Activated T-helper 2 cell treated with anti-CD3 and anti-CD28 coated beads, Interferon-gamma antibody, Interleukin-2, Interleukin-4, amounts not matched to agents 10 μg/mL and 5 μg/mL and 100 μg/mL, durations not matched to agents 14 hours and 24 hours and 36 hours (primary cell): ENCODE measurements at regions not wholly inside any gene's neighbourhood (a gene's known extent, or its start where the extent isn't known, plus 50 kb on each side); places are given as distances from the start of the nearest gene placed in this dataset.

Experiments used
- DNase-seq: peaks from one replicate; pipeline ENCODE4 v3.0.0; 2021; ENCODE audit warnings: low spot score
- H3K27ac Mint-ChIP-seq: one replicate; pipeline ENCODE4 v1.8.0; 2021; ENCODE audit warnings: mixed read lengths
- H3K27me3 Mint-ChIP-seq: one replicate; pipeline ENCODE4 v1.8.0; 2021; ENCODE audit warnings: low read depth, mixed read lengths
- H3K36me3 Mint-ChIP-seq: one replicate; pipeline ENCODE4 v1.8.0; 2021; ENCODE audit warnings: low read depth, mixed read lengths
- H3K4me1 Mint-ChIP-seq: one replicate; pipeline ENCODE4 v1.8.0; 2021; ENCODE audit warnings: low read depth, mixed read lengths
- H3K4me3 Mint-ChIP-seq: one replicate; pipeline ENCODE4 v1.8.0; 2021; ENCODE audit warnings: low read depth, mild to moderate bottlenecking, moderate library complexity, mixed read lengths
- H3K9me3 Mint-ChIP-seq: one replicate; pipeline ENCODE4 v1.8.0; 2021; ENCODE audit warnings: mixed read lengths
- intact Hi-C: fragments of 100-400 bp; cut with micrococcal nuclease; formaldehyde crosslinking; loops from one replicate; pipeline ENCODE4 v1.15.1; 2023

DNA sequence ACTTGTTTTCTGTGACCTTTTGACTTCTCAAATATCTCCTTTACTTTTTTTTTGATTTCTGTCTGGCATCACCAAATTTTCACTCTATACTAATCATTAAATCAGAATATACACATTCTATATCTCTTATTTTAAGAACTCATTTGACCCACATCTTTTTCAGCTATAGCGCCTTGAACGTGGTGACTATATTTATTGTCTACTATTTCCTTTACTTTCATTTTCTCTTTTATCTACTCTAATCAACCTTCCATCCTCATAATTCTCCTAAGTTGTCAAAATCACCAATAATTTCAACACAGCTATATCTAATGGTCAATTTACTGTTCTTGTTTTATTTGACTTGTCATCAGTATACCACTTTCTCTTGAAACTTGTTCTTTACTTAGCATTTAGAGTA, 119.0 kb upstream of the CBLB start:
- Mint-ChIP-seq H3K4me1 (peaks cover 25% of the 10 kb centered on the region), H3K27ac (no peak overlapping the region), H3K36me3 (peaks cover 47% of the 10 kb centered on the region), H3K9me3 (peaks cover 70% of the 10 kb centered on the region), H3K4me3 (peak overlapping the region; percentile 37), H3K27me3 (no peaks in the 10 kb centered on the region)
- no peak for DNase-seq
- intact Hi-C loops: no loop called here

DNA sequence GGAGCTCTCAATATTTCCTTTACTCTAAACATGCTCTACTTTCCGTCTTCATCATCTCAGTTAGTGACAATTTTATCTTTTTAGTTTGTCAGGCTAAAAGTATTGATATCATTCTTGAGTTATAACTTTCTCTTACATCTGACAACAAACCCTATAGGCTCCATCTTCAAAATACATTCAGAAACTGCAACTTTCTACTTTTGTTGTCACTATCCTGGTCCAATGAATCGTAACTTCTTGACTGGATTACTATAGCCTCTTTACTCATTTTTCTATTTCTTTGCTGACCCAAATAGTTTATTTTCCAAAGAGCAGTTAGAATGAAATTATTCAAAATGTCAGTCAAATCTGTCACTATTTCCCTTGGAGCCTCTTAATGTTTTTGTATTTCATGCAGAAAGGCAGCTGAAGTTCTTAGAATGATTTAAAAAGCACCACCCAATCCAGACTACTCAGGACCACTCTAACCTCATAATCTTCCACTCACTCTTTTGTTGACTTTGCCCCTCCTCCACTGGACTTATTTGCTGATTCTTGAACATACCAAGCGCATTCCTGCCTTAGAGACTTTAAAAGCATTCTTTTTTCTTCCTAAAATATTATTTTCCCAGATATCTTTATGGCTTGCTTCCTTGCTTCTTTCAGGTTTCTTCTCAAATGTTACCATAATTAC, 119.9 kb upstream of the CBLB start:
- H3K4me1 Mint-ChIP-seq: peaks cover 25% of the 10 kb centered on the region
- peak overlapping the region; percentile 18 for H3K27ac Mint-ChIP-seq
- peaks cover 44% of the 10 kb centered on the region for H3K36me3 Mint-ChIP-seq
- no peaks in the 10 kb centered on the region for H3K27me3 Mint-ChIP-seq
- H3K4me3 Mint-ChIP-seq: peak overlapping the region; percentile 4
- no peak for DNase-seq
- H3K9me3 Mint-ChIP-seq: peaks cover 67% of the 10 kb centered on the region
- intact Hi-C loops: no loop called here

DNA sequence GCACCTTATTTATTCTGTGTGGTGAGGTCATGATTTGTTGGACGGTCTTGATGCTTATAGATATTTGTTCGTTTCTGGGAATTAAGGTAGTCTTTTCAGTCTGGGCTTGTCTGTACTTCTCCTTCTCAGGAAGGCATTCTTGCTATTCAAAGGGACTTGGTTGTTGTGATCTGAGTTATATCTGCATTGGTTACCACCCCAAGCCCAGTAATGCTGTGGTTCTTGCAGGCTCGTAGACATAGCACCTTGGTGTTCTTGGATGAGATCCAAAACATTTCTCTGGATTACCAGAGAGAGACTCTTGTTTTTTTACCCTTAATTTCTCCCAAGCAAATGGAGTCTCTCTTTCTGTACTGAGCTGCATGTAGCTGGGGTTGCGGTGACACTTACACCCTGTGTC, 128.0 kb upstream of the CBLB start:
- H3K27me3 Mint-ChIP-seq: no peaks in the 10 kb centered on the region
- H3K9me3 Mint-ChIP-seq: peaks cover 53% of the 10 kb centered on the region
- no peak for DNase-seq
- intact Hi-C loops: no loop called here
- peaks cover 8% of the 10 kb centered on the region for H3K4me1 Mint-ChIP-seq
- H3K27ac Mint-ChIP-seq: no peak overlapping the region
- H3K4me3 Mint-ChIP-seq: no peak overlapping the region
- H3K36me3 Mint-ChIP-seq: peaks cover 40% of the 10 kb centered on the region

DNA sequence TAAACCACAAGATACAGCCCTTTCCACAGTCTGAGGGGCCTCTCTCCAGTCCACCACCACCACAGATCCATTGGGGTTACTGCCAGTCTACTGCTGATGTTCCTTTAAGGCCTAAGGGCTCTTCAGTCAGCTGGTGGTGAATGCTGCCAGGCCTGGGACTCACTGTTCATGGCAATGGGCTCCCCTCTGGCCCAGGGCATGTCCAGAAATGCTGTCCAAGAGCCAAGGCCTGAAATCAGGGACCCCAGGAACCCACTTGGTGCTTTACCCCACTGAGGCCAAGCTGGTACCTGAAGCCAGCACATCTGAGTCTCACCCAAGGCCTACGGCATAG, 128.6 kb upstream of the CBLB start:
- peaks cover 8% of the 10 kb centered on the region for H3K4me1 Mint-ChIP-seq
- DNase-seq: no peak
- intact Hi-C loops: no loop called here
- H3K36me3 Mint-ChIP-seq: peaks cover 38% of the 10 kb centered on the region
- H3K27ac Mint-ChIP-seq: no peak overlapping the region
- no peak overlapping the region for H3K4me3 Mint-ChIP-seq
- H3K9me3 Mint-ChIP-seq: peaks cover 46% of the 10 kb centered on the region
- H3K27me3 Mint-ChIP-seq: no peaks in the 10 kb centered on the region

DNA sequence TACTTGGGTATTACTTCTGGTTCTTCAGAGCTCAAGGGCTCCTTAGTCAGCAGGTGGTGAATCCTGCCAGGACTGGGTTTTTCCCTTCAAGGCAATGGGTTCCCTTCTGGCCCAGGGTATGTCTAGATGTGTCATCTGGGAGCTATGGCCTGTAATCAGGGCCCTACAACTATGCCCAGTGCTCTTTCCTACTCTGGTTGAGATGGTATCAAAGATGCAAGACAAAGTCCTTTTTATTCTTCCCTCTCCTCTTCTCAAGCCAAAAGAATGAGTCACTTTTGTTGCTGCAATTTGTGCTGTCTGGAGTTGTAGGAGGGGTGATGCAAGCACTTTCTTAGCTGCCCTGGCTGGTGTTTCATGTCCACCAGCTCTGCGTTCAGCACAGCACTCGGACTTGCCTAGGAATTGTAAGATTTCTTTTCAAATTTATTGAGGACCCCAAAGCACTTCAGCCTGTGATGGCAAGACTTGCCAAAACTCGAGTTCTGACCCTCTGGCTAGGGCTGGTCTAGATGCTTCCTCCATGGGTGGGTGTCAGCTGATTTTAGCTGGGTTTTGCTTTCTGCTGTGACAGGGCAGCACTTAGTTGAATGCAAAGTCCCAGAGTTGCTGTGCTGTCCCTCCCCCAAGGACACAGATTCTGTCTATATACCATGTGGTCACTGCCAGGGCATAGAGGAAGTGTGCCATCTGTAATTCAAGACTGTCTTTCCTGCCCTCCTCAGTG, 129.2 kb upstream of the CBLB start:
- intact Hi-C loops: no loop called here
- no peak overlapping the region for H3K27ac Mint-ChIP-seq
- peaks cover 10% of the 10 kb centered on the region for H3K4me1 Mint-ChIP-seq
- no peak for DNase-seq
- H3K4me3 Mint-ChIP-seq: no peak overlapping the region
- no peaks in the 10 kb centered on the region for H3K27me3 Mint-ChIP-seq
- H3K36me3 Mint-ChIP-seq: peaks cover 34% of the 10 kb centered on the region
- H3K9me3 Mint-ChIP-seq: peaks cover 41% of the 10 kb centered on the region

DNA sequence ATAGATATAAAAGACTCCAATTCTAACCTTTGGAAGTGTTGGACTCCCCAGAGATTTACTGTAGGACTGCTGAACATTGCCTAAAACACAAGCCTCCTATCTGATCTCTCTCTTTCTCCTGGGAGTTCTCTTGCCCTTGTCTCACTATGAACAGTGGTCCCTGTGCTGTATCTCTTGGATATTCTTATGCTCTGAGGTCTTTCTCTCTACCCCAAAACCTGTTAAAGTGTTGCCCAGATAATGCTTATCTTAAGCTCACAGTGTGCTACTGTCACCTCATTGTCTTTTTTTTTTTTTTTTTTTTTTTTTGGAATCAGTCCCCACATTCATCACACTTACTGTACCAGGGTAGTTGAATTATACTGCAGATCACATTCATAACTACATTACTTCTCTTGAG, 131.0 kb upstream of the CBLB start:
- Mint-ChIP-seq H3K4me1 (peaks cover 22% of the 10 kb centered on the region), H3K27me3 (no peaks in the 10 kb centered on the region)
- intact Hi-C loops: no loop called here

DNA sequence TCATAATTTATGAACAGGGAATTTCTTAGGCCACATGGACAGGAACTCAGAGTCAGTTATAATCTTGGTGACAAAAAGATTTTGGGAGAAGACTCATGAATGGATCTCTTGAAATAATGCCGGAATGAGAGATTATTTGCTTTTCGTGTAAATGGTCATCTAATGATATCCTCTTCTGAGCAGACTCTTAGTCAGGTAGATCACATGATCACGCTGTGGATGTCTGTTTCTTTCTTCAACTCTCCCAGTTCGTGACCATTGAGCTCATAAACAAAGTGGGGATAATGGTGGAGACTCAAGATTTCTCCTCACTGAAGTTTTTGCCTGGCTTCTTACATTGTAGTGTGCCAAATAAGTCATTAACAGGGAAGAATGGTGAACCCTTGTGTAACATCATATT, 133.1 kb upstream of the CBLB start:
- Mint-ChIP-seq H3K9me3 (peaks cover 34% of the 10 kb centered on the region), H3K4me3 (no peak overlapping the region), H3K27me3 (no peaks in the 10 kb centered on the region), H3K4me1 (peaks cover 22% of the 10 kb centered on the region), H3K27ac (no peak overlapping the region), H3K36me3 (peaks cover 22% of the 10 kb centered on the region)
- DNase-seq: no peak
- intact Hi-C loops: no loop called here

More for the DNA sequence above, 131.0 kb upstream of the CBLB start:
- H3K27ac Mint-ChIP-seq: no peak overlapping the region
- no peak for DNase-seq
- H3K4me3 Mint-ChIP-seq: no peak overlapping the region
- H3K9me3 Mint-ChIP-seq: peaks cover 42% of the 10 kb centered on the region
- peaks cover 30% of the 10 kb centered on the region for H3K36me3 Mint-ChIP-seq

DNA sequence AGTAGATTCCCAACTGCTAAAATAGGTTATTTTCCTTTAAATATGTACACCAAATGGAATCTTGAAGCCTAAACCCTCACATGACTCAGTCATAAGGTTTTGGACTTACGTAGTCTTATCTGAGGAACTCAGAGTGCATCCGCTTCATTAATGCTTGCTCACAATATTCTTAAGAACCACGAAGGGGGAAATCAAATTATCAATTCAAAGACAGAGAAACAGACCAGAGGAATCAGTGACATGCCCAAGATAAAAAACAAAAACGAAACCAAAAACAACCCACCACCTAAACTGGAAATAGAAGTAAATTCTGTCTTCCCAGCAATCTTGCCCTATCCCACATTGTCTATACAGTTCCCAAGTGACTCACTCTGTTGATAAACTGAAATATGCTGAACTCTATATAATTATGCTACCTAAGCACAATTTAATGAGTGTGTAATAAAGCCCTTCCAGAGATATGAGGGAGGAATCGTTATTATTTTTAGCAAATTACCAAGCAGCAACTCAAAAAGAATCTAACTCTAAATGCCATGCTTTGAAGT, 135.4 kb upstream of the CBLB start:
- H3K27ac Mint-ChIP-seq: peak overlapping the region; percentile 31
- H3K36me3 Mint-ChIP-seq: peaks cover 26% of the 10 kb centered on the region
- peaks cover 19% of the 10 kb centered on the region for H3K4me1 Mint-ChIP-seq
- DNase-seq: no peak
- intact Hi-C loops: no loop called here
- no peaks in the 10 kb centered on the region for H3K27me3 Mint-ChIP-seq
- H3K4me3 Mint-ChIP-seq: no peak overlapping the region
- H3K9me3 Mint-ChIP-seq: peaks cover 39% of the 10 kb centered on the region

DNA sequence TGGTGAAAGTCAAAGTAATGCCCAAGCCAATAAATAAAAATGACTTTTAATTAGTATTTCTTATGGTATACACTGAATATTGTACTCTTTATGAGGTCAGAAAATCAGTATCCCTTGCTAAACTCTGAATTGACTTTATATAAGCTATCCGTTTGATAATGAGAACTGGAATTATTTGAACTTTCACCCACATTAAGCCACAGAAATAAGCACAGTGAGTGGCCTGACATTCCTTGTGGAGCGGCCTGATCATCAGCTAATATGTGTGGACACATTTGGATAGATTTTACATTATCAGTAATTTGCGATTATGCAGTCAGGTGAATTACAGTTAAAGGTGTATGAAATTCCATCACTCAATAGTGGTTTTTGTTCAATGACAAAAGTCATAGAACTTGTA, 136.0 kb upstream of the CBLB start:
- Mint-ChIP-seq H3K9me3 (peaks cover 37% of the 10 kb centered on the region), H3K27ac (no peak overlapping the region), H3K4me1 (peaks cover 24% of the 10 kb centered on the region), H3K27me3 (no peaks in the 10 kb centered on the region), H3K36me3 (peaks cover 26% of the 10 kb centered on the region), H3K4me3 (no peak overlapping the region)
- no peak for DNase-seq
- intact Hi-C loops: no loop called here

DNA sequence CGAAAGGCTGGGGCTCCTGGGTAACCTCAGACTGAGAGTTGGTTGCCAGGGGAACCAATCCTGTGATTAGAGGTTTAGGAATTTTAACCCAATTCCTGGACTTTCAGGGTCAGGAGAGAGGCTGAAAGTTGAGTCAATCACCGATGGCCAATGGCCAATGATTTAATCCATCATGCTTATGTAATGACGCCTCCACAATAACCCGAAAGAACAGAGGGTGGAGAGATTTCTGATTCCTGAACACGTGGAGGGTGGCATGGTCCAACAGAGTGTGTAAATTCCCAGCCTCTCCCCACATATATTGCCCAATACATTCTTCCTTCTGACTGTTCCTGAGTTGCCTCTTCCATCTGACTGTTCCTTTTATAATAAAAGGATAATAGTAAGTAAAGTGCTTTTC, 137.2 kb upstream of the CBLB start:
- H3K9me3 Mint-ChIP-seq: peaks cover 36% of the 10 kb centered on the region
- no peak for DNase-seq
- H3K27ac Mint-ChIP-seq: no peak overlapping the region
- H3K4me3 Mint-ChIP-seq: no peak overlapping the region
- intact Hi-C loops: no loop called here
- no peaks in the 10 kb centered on the region for H3K27me3 Mint-ChIP-seq
- peaks cover 36% of the 10 kb centered on the region for H3K4me1 Mint-ChIP-seq
- peaks cover 29% of the 10 kb centered on the region for H3K36me3 Mint-ChIP-seq

DNA sequence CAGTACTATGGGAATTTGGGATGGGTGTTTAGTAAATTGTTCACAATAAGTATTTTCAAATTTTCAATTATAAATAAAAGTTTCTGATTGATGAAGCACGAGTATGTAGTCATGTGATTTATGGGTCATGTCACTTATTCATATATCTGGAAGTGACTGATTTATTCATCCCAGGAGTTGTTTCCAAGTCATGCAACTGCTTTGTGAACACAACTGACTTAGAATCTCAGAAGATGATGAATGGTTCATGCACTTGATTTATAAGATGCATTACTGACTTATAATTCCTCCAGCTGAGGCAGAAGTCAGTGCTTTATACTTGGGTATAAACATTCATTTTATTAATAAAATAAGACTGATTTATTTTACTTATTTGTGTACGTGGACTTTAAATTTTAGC, 137.8 kb upstream of the CBLB start:
- H3K27ac Mint-ChIP-seq: no peak overlapping the region
- intact Hi-C loops: no loop called here
- DNase-seq: no peak
- H3K9me3 Mint-ChIP-seq: peaks cover 38% of the 10 kb centered on the region
- no peaks in the 10 kb centered on the region for H3K27me3 Mint-ChIP-seq
- peaks cover 31% of the 10 kb centered on the region for H3K36me3 Mint-ChIP-seq
- peaks cover 41% of the 10 kb centered on the region for H3K4me1 Mint-ChIP-seq
- H3K4me3 Mint-ChIP-seq: no peak overlapping the region

DNA sequence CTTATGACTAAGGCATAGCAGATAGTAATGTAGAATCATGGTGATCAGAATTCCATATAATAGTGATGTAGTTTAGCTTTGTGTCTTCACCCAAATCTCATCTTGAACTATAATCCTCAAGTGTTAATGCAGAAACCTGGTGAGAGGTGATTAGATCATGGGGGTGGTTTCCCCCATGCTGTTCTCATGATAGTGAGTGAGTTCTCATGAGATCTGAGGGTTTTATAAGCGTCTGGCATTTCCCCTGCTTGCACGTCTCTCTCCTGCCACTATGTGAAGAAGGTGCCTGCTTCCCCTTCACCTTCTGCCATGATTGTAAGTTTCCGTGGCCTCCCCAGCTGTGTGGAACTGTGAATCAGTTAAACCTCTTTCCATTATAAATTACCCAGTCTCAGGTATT, 138.7 kb upstream of the CBLB start:
- H3K27me3 Mint-ChIP-seq: no peaks in the 10 kb centered on the region
- H3K4me3 Mint-ChIP-seq: no peak overlapping the region
- H3K27ac Mint-ChIP-seq: no peak overlapping the region
- peaks cover 42% of the 10 kb centered on the region for H3K9me3 Mint-ChIP-seq
- DNase-seq: no peak
- intact Hi-C loops: no loop called here
- peaks cover 34% of the 10 kb centered on the region for H3K36me3 Mint-ChIP-seq
- H3K4me1 Mint-ChIP-seq: peaks cover 46% of the 10 kb centered on the region

DNA sequence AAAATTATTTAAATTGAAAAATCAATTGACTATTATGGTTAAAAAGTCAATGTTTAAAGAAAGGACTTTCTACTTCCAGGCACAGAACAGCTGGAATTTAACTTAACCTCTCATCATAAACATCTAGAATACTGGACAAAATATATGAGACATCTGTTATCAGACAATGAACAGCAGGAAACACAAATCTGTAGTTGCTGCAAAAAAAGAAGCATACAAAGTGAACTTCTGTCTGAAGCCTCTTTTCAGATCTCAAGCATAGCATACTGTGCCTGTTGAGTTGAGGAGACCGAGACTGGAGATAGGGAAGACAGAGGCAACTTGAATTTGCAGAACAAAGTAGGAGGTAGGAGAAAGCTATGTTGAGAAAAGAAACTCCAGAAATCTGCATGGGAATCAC, 140.0 kb upstream of the CBLB start:
- DNase-seq: no peak
- peaks cover 46% of the 10 kb centered on the region for H3K4me1 Mint-ChIP-seq
- H3K9me3 Mint-ChIP-seq: peaks cover 42% of the 10 kb centered on the region
- H3K27me3 Mint-ChIP-seq: no peaks in the 10 kb centered on the region
- no peak overlapping the region for H3K4me3 Mint-ChIP-seq
- H3K27ac Mint-ChIP-seq: peak overlapping the region; percentile 64
- peaks cover 40% of the 10 kb centered on the region for H3K36me3 Mint-ChIP-seq
- intact Hi-C loops: no loop called here
